ENCODE measurements at regions not wholly inside any gene's neighbourhood (a gene's known extent, or its start where the extent isn't known, plus 50 kb on each side); places are given as distances from the start of the nearest gene placed in this dataset.

DNA sequence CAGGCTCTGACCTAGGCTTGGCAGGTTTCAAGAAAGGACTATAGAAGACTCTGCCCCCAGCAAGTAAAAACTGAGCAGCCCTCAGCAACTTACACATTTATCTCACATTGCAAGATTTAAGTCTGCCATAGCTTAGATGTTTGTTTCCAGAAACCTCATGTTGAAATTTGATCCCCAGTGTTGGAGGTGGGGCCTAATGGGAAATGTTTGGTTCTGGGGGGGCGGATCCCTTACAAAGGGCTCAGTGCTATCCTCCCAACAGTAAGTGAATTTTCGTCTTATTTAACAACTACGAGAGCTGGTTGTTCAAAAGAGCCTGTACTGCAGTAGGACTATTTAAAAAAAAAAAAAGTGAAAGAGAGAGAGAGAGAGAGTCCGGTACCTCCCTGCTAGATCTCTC lies 125.2 kb upstream of the PROK2 start:
- DNase-seq, result no peak
- WGBS, 2 donors, result 77 to 86% methylated on average over 4 of the region's 4 CpGs
- H3K9me3 ChIP-seq, result no peaks in the 10 kb centered on the region
- H3K27ac ChIP-seq, result no peak overlapping the region
- no peak for TF ChIP-seq POLR2A (IDR thresholded peaks at IDR 0.05)
- TF ChIP-seq, protein P1, sequence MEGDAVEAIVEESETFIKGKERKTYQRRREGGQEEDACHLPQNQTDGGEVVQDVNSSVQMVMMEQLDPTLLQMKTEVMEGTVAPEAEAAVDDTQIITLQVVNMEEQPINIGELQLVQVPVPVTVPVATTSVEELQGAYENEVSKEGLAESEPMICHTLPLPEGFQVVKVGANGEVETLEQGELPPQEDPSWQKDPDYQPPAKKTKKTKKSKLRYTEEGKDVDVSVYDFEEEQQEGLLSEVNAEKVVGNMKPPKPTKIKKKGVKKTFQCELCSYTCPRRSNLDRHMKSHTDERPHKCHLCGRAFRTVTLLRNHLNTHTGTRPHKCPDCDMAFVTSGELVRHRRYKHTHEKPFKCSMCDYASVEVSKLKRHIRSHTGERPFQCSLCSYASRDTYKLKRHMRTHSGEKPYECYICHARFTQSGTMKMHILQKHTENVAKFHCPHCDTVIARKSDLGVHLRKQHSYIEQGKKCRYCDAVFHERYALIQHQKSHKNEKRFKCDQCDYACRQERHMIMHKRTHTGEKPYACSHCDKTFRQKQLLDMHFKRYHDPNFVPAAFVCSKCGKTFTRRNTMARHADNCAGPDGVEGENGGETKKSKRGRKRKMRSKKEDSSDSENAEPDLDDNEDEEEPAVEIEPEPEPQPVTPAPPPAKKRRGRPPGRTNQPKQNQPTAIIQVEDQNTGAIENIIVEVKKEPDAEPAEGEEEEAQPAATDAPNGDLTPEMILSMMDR (IDR thresholded peaks at IDR 0.05), result no peak
- intact Hi-C loops (cut with DNase I; ENCODE audit: low total_unique reads), result no loop called here
- peaks cover 4% of the 10 kb centered on the region for H3K4me1 ChIP-seq
- no peaks in the 10 kb centered on the region for H3K27me3 ChIP-seq
- H3K36me3 ChIP-seq (ENCODE audit: low read depth, missing control alignments), result no peaks in the 10 kb centered on the region
- H3K4me3 ChIP-seq, result no peak overlapping the region

GRCh38 chr3:71907996-71908395 lies 123.0 kb upstream of the PROK2 start:
- no peak for TF ChIP-seq POLR2A (IDR thresholded peaks at IDR 0.05)
- TF ChIP-seq, protein P1 (IDR thresholded peaks at IDR 0.05), result no peak
- Histone ChIP-seq H3K4me1 (peaks cover 4% of the 10 kb centered on the region), H3K4me3 (no peak overlapping the region), H3K27me3 (no peaks in the 10 kb centered on the region), H3K27ac (no peak overlapping the region), H3K9me3 (no peaks in the 10 kb centered on the region), H3K36me3 (ENCODE audit: low read depth, missing control alignments) (no peaks in the 10 kb centered on the region)
- no peak for DNase-seq
- intact Hi-C loops (cut with DNase I; ENCODE audit: low total_unique reads), result no loop called here
- 53 to 56% methylated on average over 14 of the region's 14 CpGs for WGBS, 2 donors

DNA sequence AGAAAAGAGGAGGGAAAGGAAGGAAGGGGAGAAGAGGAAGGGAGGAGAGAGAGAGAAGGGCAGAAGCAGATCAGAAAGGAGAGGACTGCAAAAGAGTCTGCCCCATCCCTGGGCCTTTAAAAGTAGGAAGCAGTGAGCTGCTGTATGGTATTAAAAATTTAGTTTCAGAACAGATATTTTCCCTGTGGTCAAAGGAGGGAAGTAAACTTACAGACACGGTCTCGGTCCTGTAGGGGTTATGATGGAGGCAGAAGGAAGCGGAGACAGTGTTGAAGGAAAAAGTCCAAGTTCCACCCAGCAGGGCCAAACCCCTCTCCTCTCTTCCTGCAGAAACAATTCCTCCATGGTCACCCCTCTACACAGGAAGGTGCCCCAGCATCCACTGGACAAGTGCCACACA lies 122.0 kb upstream of the PROK2 start:
- TF ChIP-seq, protein P1 (IDR thresholded peaks at IDR 0.05), result no peak
- no peak for TF ChIP-seq POLR2A (IDR thresholded peaks at IDR 0.05)
- H3K4me1 ChIP-seq, result peaks cover 4% of the 10 kb centered on the region
- intact Hi-C loops (cut with DNase I; ENCODE audit: low total_unique reads), result no loop called here
- no peak overlapping the region for H3K4me3 ChIP-seq
- WGBS, 2 donors, result 90 to 92% methylated on average over 3 of the region's 3 CpGs
- H3K36me3 ChIP-seq (ENCODE audit: low read depth, missing control alignments), result no peaks in the 10 kb centered on the region
- no peaks in the 10 kb centered on the region for H3K27me3 ChIP-seq
- no peak overlapping the region for H3K27ac ChIP-seq
- H3K9me3 ChIP-seq, result no peaks in the 10 kb centered on the region
- no peak for DNase-seq

GRCh38 chr3:71905426-71905825 lies 120.5 kb upstream of the PROK2 start:
- Histone ChIP-seq H3K4me1 (peaks cover 4% of the 10 kb centered on the region), H3K36me3 (ENCODE audit: low read depth, missing control alignments) (no peaks in the 10 kb centered on the region), H3K4me3 (no peak overlapping the region), H3K27ac (no peak overlapping the region), H3K27me3 (no peaks in the 10 kb centered on the region), H3K9me3 (no peaks in the 10 kb centered on the region)
- intact Hi-C loops (cut with DNase I; ENCODE audit: low total_unique reads), result no loop called here
- no peak for DNase-seq
- TF ChIP-seq, protein P1 (IDR thresholded peaks at IDR 0.05), result no peak
- TF ChIP-seq POLR2A (IDR thresholded peaks at IDR 0.05), result no peak
- 89% methylated on average over 5 of the region's 5 CpGs for whole genome bisulfite sequencing, 2 donors

DNA sequence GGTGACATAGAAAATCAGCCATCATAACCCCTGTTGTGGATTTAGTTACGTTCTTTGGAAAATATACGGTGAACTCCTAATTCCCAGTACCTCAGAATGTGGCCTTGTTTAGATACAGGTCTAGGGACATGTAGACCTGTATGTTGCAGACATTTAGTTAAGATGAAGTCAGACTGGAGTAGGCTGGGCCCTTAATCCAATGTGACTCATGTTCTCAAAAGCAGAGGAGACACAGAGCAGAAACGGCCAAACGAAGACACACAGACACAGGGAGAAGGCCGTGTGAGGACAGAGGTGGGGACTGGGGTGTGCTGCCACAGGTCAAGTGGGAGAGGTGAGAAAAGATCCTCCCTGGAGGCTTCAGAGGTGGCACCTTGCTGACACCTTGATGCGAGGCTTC lies 119.0 kb upstream of the PROK2 start:
- no peaks in the 10 kb centered on the region for H3K27me3 ChIP-seq
- intact Hi-C loops (cut with DNase I; ENCODE audit: low total_unique reads), result no loop called here
- no peak overlapping the region for H3K4me3 ChIP-seq
- no peaks in the 10 kb centered on the region for H3K9me3 ChIP-seq
- no peaks in the 10 kb centered on the region for H3K36me3 ChIP-seq (ENCODE audit: low read depth, missing control alignments)
- H3K4me1 ChIP-seq, result peaks cover 4% of the 10 kb centered on the region
- 90 to 96% methylated on average over 6 of the region's 6 CpGs for WGBS, 2 donors
- TF ChIP-seq, protein P1 (IDR thresholded peaks at IDR 0.05), result no peak
- TF ChIP-seq POLR2A (IDR thresholded peaks at IDR 0.05), result no peak
- no peak overlapping the region for H3K27ac ChIP-seq
- no peak for DNase-seq

All from testis (tissue), 2 donors.